PFSK-1 (cell line): ENCODE measurements at regions not wholly inside any gene's neighbourhood (a gene's known extent, or its start where the extent isn't known, plus 50 kb on each side); places are given as distances from the start of the nearest gene placed in this dataset.

Experiments used
- FOXP2 ChIP-seq: optimal IDR thresholded peaks from 2 replicates; pipeline ENCODE3; 2011; ENCODE audit warnings: borderline replicate concordance, control low read depth, inconsistent platforms; ENCODE audit not compliant: insufficient read depth; ENCODE audit errors: extremely low read length, extremely low read depth
- POLR2AphosphoS5 ChIP-seq: IDR thresholded peaks from 2 replicates; pipeline ENCODE4 v1.6.1; 2012; ENCODE audit warnings: low read depth, mild to moderate bottlenecking, control low read depth, low read length, moderate library complexity
- SIN3A ChIP-seq: IDR thresholded peaks from 2 replicates; pipeline ENCODE4 v1.6.1; 2012; ENCODE audit warnings: mild to moderate bottlenecking, low read length, moderate library complexity, borderline replicate concordance; ENCODE audit not compliant: insufficient read depth
- TAF1 ChIP-seq: IDR thresholded peaks from 2 replicates; pipeline ENCODE4 v1.6.1; 2012; ENCODE audit warnings: low read length, control low read depth, borderline replicate concordance; ENCODE audit not compliant: insufficient read depth

GRCh38 chr9:28127101-28127500, 553.8 kb upstream of the C9orf72 start:
- TF ChIP-seq FOXP2 (no peak), TAF1 (no peak), POLR2AphosphoS5 (no peak), SIN3A (no peak)
